ENCODE measurements at regions not wholly inside any gene's neighbourhood (a gene's known extent, or its start where the extent isn't known, plus 50 kb on each side); places are given as distances from the start of the nearest gene placed in this dataset.

GRCh38 chr10:78919181-78919966 lies 149.4 kb upstream of the ZMIZ1 start:
- no peaks in the 10 kb centered on the region for H3K9me3 Mint-ChIP-seq
- H3K4me1 Mint-ChIP-seq, result no peaks in the 10 kb centered on the region
- no peak for DNase-seq
- no peak overlapping the region for H3K4me3 Mint-ChIP-seq
- no peak overlapping the region for H3K27ac Mint-ChIP-seq
- H3K36me3 Mint-ChIP-seq, result no peaks in the 10 kb centered on the region
- H3K27me3 Mint-ChIP-seq, result no peaks in the 10 kb centered on the region

- H3K4me3 Mint-ChIP-seq, result no peak overlapping the region
- DNase-seq, result no peak
- no peak overlapping the region for H3K27ac Mint-ChIP-seq
- H3K9me3 Mint-ChIP-seq, result no peaks in the 10 kb centered on the region
- no peaks in the 10 kb centered on the region for H3K4me1 Mint-ChIP-seq
- H3K27me3 Mint-ChIP-seq, result no peaks in the 10 kb centered on the region
- no peaks in the 10 kb centered on the region for H3K36me3 Mint-ChIP-seq
Measured at GRCh38 chr10:78920011-78920410, 148.8 kb upstream of the ZMIZ1 start.

- H3K4me3 Mint-ChIP-seq, result no peak overlapping the region
- no peak for DNase-seq
- no peak overlapping the region for H3K27ac Mint-ChIP-seq
- no peaks in the 10 kb centered on the region for H3K27me3 Mint-ChIP-seq
- no peaks in the 10 kb centered on the region for H3K4me1 Mint-ChIP-seq
- no peaks in the 10 kb centered on the region for H3K9me3 Mint-ChIP-seq
- no peaks in the 10 kb centered on the region for H3K36me3 Mint-ChIP-seq
Measured at GRCh38 chr10:78921895-78922294, 146.9 kb upstream of the ZMIZ1 start.

GRCh38 chr10:78923647-78924318 lies 145.0 kb upstream of the ZMIZ1 start:
- no peaks in the 10 kb centered on the region for H3K36me3 Mint-ChIP-seq

GRCh38 chr10:78924319-78925003 lies 144.3 kb upstream of the ZMIZ1 start:
- no peak for DNase-seq
- H3K4me1 Mint-ChIP-seq, result no peaks in the 10 kb centered on the region
- H3K36me3 Mint-ChIP-seq, result no peaks in the 10 kb centered on the region
- no peaks in the 10 kb centered on the region for H3K9me3 Mint-ChIP-seq
- no peak overlapping the region for H3K27ac Mint-ChIP-seq
- H3K27me3 Mint-ChIP-seq, result no peaks in the 10 kb centered on the region
- H3K4me3 Mint-ChIP-seq, result no peak overlapping the region

More at GRCh38 chr10:78923647-78924318, 145.0 kb upstream of the ZMIZ1 start:
- Mint-ChIP-seq H3K4me3 (no peak overlapping the region), H3K27me3 (no peaks in the 10 kb centered on the region), H3K9me3 (no peaks in the 10 kb centered on the region), H3K4me1 (no peaks in the 10 kb centered on the region), H3K27ac (no peak overlapping the region)
- no peak for DNase-seq

- Mint-ChIP-seq H3K27ac (no peak overlapping the region), H3K9me3 (no peaks in the 10 kb centered on the region), H3K36me3 (no peaks in the 10 kb centered on the region), H3K27me3 (no peaks in the 10 kb centered on the region), H3K4me1 (no peaks in the 10 kb centered on the region), H3K4me3 (no peak overlapping the region)
- no peak for DNase-seq
Measured at GRCh38 chr10:78925275-78925674, 143.5 kb upstream of the ZMIZ1 start.

GRCh38 chr10:78925800-78926319 lies 142.9 kb upstream of the ZMIZ1 start:
- Mint-ChIP-seq H3K27me3 (no peaks in the 10 kb centered on the region), H3K27ac (no peak overlapping the region), H3K9me3 (no peaks in the 10 kb centered on the region), H3K4me1 (no peaks in the 10 kb centered on the region), H3K36me3 (no peaks in the 10 kb centered on the region), H3K4me3 (no peak overlapping the region)
- no peak for DNase-seq

- H3K9me3 Mint-ChIP-seq, result no peaks in the 10 kb centered on the region
- no peak overlapping the region for H3K27ac Mint-ChIP-seq
- H3K27me3 Mint-ChIP-seq, result no peaks in the 10 kb centered on the region
Measured at GRCh38 chr10:78927257-78927995, 141.3 kb upstream of the ZMIZ1 start.

GRCh38 chr10:78928330-78928729 lies 140.4 kb upstream of the ZMIZ1 start:
- Mint-ChIP-seq H3K27ac (no peak overlapping the region), H3K9me3 (no peaks in the 10 kb centered on the region), H3K36me3 (no peaks in the 10 kb centered on the region), H3K4me3 (no peak overlapping the region), H3K27me3 (no peaks in the 10 kb centered on the region), H3K4me1 (no peaks in the 10 kb centered on the region)
- DNase-seq, result no peak

More at GRCh38 chr10:78927257-78927995, 141.3 kb upstream of the ZMIZ1 start:
- no peak for DNase-seq
- Mint-ChIP-seq H3K36me3 (no peaks in the 10 kb centered on the region), H3K4me3 (no peak overlapping the region), H3K4me1 (no peaks in the 10 kb centered on the region)

GRCh38 chr10:78929541-78929940 lies 139.2 kb upstream of the ZMIZ1 start:
- no peaks in the 10 kb centered on the region for H3K27me3 Mint-ChIP-seq
- no peak overlapping the region for H3K27ac Mint-ChIP-seq
- no peak for DNase-seq
- no peak overlapping the region for H3K4me3 Mint-ChIP-seq
- no peaks in the 10 kb centered on the region for H3K4me1 Mint-ChIP-seq
- H3K36me3 Mint-ChIP-seq, result no peaks in the 10 kb centered on the region
- H3K9me3 Mint-ChIP-seq, result no peaks in the 10 kb centered on the region

GRCh38 chr10:78931321-78932053 lies 137.3 kb upstream of the ZMIZ1 start:
- Mint-ChIP-seq H3K27me3 (no peaks in the 10 kb centered on the region), H3K4me1 (no peaks in the 10 kb centered on the region), H3K27ac (no peak overlapping the region), H3K9me3 (no peaks in the 10 kb centered on the region), H3K36me3 (no peaks in the 10 kb centered on the region), H3K4me3 (no peak overlapping the region)
- no peak for DNase-seq

- no peak overlapping the region for H3K4me3 Mint-ChIP-seq
- DNase-seq, result no peak
- no peaks in the 10 kb centered on the region for H3K9me3 Mint-ChIP-seq
- H3K27me3 Mint-ChIP-seq, result no peaks in the 10 kb centered on the region
- H3K27ac Mint-ChIP-seq, result no peak overlapping the region
- H3K36me3 Mint-ChIP-seq, result no peaks in the 10 kb centered on the region
- no peaks in the 10 kb centered on the region for H3K4me1 Mint-ChIP-seq
Measured at GRCh38 chr10:78932054-78932386, 136.7 kb upstream of the ZMIZ1 start.

- DNase-seq, result no peak
- no peak overlapping the region for H3K4me3 Mint-ChIP-seq
- no peak overlapping the region for H3K27ac Mint-ChIP-seq
- no peaks in the 10 kb centered on the region for H3K36me3 Mint-ChIP-seq
- no peaks in the 10 kb centered on the region for H3K27me3 Mint-ChIP-seq
- H3K4me1 Mint-ChIP-seq, result peaks cover 2% of the 10 kb centered on the region
- no peaks in the 10 kb centered on the region for H3K9me3 Mint-ChIP-seq
Measured at GRCh38 chr10:78932861-78933260, 135.9 kb upstream of the ZMIZ1 start.

GRCh38 chr10:78933828-78934531 lies 134.8 kb upstream of the ZMIZ1 start:
- DNase-seq, result no peak
- Mint-ChIP-seq H3K4me3 (no peak overlapping the region), H3K36me3 (no peaks in the 10 kb centered on the region), H3K27me3 (no peaks in the 10 kb centered on the region), H3K4me1 (peaks cover 2% of the 10 kb centered on the region), H3K9me3 (no peaks in the 10 kb centered on the region), H3K27ac (no peak overlapping the region)

Measured in activated naive CD8-positive, alpha-beta T cell treated with anti-CD3 and anti-CD28 coated beads for 36 hours (primary cell).